ENCODE measurements at regions not wholly inside any gene's neighbourhood (a gene's known extent, or its start where the extent isn't known, plus 50 kb on each side); places are given as distances from the start of the nearest gene placed in this dataset.

GRCh38 chr12:90235642-90236041 is 527.0 kb upstream of the ATP2B1 start:
- TF ChIP-seq CTCF (IDR thresholded peaks at IDR 0.05), result no peak
- TF ChIP-seq POLR2A (IDR thresholded peaks at IDR 0.05), result no peak
- no peak for DNase-seq
- intact Hi-C loops (cut with DNase I), result no loop called here

GRCh38 chr12:90234472-90234871 is 525.8 kb upstream of the ATP2B1 start:
- H3K27ac ChIP-seq, result no peak overlapping the region
- DNase-seq, result no peak
- H3K9me3 ChIP-seq, result no peaks in the 10 kb centered on the region
- H3K36me3 ChIP-seq, result no peaks in the 10 kb centered on the region
- H3K27me3 ChIP-seq, result no peaks in the 10 kb centered on the region
- no peaks in the 10 kb centered on the region for H3K4me1 ChIP-seq
- H3K4me3 ChIP-seq (replicated peaks in 1 of 3), result no peak overlapping the region
- TF ChIP-seq CTCF (IDR thresholded peaks at IDR 0.05) (no peak), POLR2A (IDR thresholded peaks at IDR 0.05) (no peak)
- WGBS, 2 donors, result 88 to 90% methylated on average over 2 of the region's 2 CpGs
- intact Hi-C loops (cut with DNase I), result no loop called here

More at GRCh38 chr12:90235642-90236041, 527.0 kb upstream of the ATP2B1 start:
- Histone ChIP-seq H3K27ac (no peak overlapping the region), H3K4me1 (no peaks in the 10 kb centered on the region), H3K36me3 (no peaks in the 10 kb centered on the region), H3K9me3 (no peaks in the 10 kb centered on the region), H3K4me3 (replicated peaks in 1 of 3) (no peak overlapping the region), H3K27me3 (no peaks in the 10 kb centered on the region)
- WGBS, 2 donors, result 92 to 96% methylated on average over 1 of the region's 1 CpG

- TF ChIP-seq POLR2A (IDR thresholded peaks at IDR 0.05) (no peak), CTCF (IDR thresholded peaks at IDR 0.05) (no peak)
- 88 to 91% methylated on average over 6 of the region's 6 CpGs for WGBS, 2 donors
Observed at GRCh38 chr12:90233168-90234100, 524.8 kb upstream of the ATP2B1 start.

GRCh38 chr12:90229407-90230170 is 521.0 kb upstream of the ATP2B1 start:
- no peaks in the 10 kb centered on the region for H3K4me1 ChIP-seq
- TF ChIP-seq POLR2A (IDR thresholded peaks at IDR 0.05) (no peak), CTCF (IDR thresholded peaks at IDR 0.05) (no peak)
- no peak overlapping the region for H3K4me3 ChIP-seq (replicated peaks in 1 of 3)
- no peaks in the 10 kb centered on the region for H3K27me3 ChIP-seq
- WGBS, 2 donors, result 78 to 79% methylated on average over 8 of the region's 8 CpGs
- no peaks in the 10 kb centered on the region for H3K36me3 ChIP-seq
- no peaks in the 10 kb centered on the region for H3K9me3 ChIP-seq
- DNase-seq, result no peak
- intact Hi-C loops (cut with DNase I), result no loop called here
- H3K27ac ChIP-seq, result no peak overlapping the region

More at GRCh38 chr12:90233168-90234100, 524.8 kb upstream of the ATP2B1 start:
- no peaks in the 10 kb centered on the region for H3K27me3 ChIP-seq
- no peak overlapping the region for H3K27ac ChIP-seq
- DNase-seq, result no peak
- H3K4me1 ChIP-seq, result no peaks in the 10 kb centered on the region
- no peaks in the 10 kb centered on the region for H3K9me3 ChIP-seq
- no peak overlapping the region for H3K4me3 ChIP-seq (replicated peaks in 1 of 3)
- no peaks in the 10 kb centered on the region for H3K36me3 ChIP-seq
- intact Hi-C loops (cut with DNase I), result no loop called here

GRCh38 chr12:90226211-90226610 is 517.6 kb upstream of the ATP2B1 start:
- H3K4me1 ChIP-seq, result no peaks in the 10 kb centered on the region

More at GRCh38 chr12:90226211-90226610, 517.6 kb upstream of the ATP2B1 start:
- no peak for TF ChIP-seq POLR2A (IDR thresholded peaks at IDR 0.05)
- no peak for TF ChIP-seq CTCF (IDR thresholded peaks at IDR 0.05)
- Histone ChIP-seq H3K9me3 (no peaks in the 10 kb centered on the region), H3K4me3 (replicated peaks in 1 of 3) (no peak overlapping the region), H3K36me3 (no peaks in the 10 kb centered on the region), H3K27me3 (no peaks in the 10 kb centered on the region), H3K27ac (no peak overlapping the region)
- intact Hi-C loops (cut with DNase I), result no loop called here
- no peak for DNase-seq

Measured in thyroid gland (tissue), 4 donors.